ENCODE measurements at regions not wholly inside any gene's neighbourhood (a gene's known extent, or its start where the extent isn't known, plus 50 kb on each side); places are given as distances from the start of the nearest gene placed in this dataset.
"Not testable (repeated sequence)": the region's sequence is repeated elsewhere in the genome, so short reads cannot be mapped to it uniquely, and the experiment has no call there.

- DNase-seq (ENCODE audit: insufficient read length, low spot score) (no peak), FAIRE-seq (no peak)
- TF ChIP-seq POU2F2 (IDR thresholded peaks at IDR 0.05; ENCODE audit: low read depth, low read length), result no peak
- no peak for TF ChIP-seq POLR2A (IDR thresholded peaks at IDR 0.05; ENCODE audit: low read depth, low read length)
- TF ChIP-seq TAF1 (IDR thresholded peaks at IDR 0.05; ENCODE audit: low read depth, low read length), result no peak
- TF ChIP-seq SPI1 (IDR thresholded peaks at IDR 0.05; ENCODE audit: low read depth, low read length), result no peak
- TF ChIP-seq PAX5 (IDR thresholded peaks at IDR 0.05; ENCODE audit: insufficient read depth, low read length, severe bottlenecking), result no peak
- TF ChIP-seq POLR2AphosphoS5 (IDR thresholded peaks at IDR 0.05; ENCODE audit: low read depth, low read length), result no peak
Observed at GRCh38 chr1:30140566-30140965, 582.8 kb downstream of the MATN1 start.

- no peak for FAIRE-seq
- TF ChIP-seq POLR2A (IDR thresholded peaks at IDR 0.05; ENCODE audit: low read depth, low read length) (no peak), TAF1 (IDR thresholded peaks at IDR 0.05; ENCODE audit: low read depth, low read length) (no peak), SPI1 (IDR thresholded peaks at IDR 0.05; ENCODE audit: low read depth, low read length) (no peak), POU2F2 (IDR thresholded peaks at IDR 0.05; ENCODE audit: low read depth, low read length) (no peak), PAX5 (IDR thresholded peaks at IDR 0.05; ENCODE audit: insufficient read depth, low read length, severe bottlenecking) (no peak), POLR2AphosphoS5 (IDR thresholded peaks at IDR 0.05; ENCODE audit: low read depth, low read length) (no peak)
- DNase-seq (ENCODE audit: insufficient read length, low spot score), result no peak
Observed at GRCh38 chr1:30138891-30139290, 584.5 kb downstream of the MATN1 start.

GRCh38 chr1:30137001-30137400 is 586.4 kb downstream of the MATN1 start:
- no peak for TF ChIP-seq TAF1 (IDR thresholded peaks at IDR 0.05; ENCODE audit: low read depth, low read length)
- TF ChIP-seq PAX5 (IDR thresholded peaks at IDR 0.05; ENCODE audit: insufficient read depth, low read length, severe bottlenecking), result no peak
- TF ChIP-seq SPI1 (IDR thresholded peaks at IDR 0.05; ENCODE audit: low read depth, low read length), result no peak
- DNase-seq (ENCODE audit: insufficient read length, low spot score) (no peak), FAIRE-seq (no peak)

- DNase-seq (ENCODE audit: insufficient read length, low spot score) (no peak), FAIRE-seq (no peak)
- TF ChIP-seq TAF1 (IDR thresholded peaks at IDR 0.05; ENCODE audit: low read depth, low read length) (no peak), POLR2A (IDR thresholded peaks at IDR 0.05; ENCODE audit: low read depth, low read length) (no peak), POLR2AphosphoS5 (IDR thresholded peaks at IDR 0.05; ENCODE audit: low read depth, low read length) (no peak), PAX5 (IDR thresholded peaks at IDR 0.05; ENCODE audit: insufficient read depth, low read length, severe bottlenecking) (no peak), SPI1 (IDR thresholded peaks at IDR 0.05; ENCODE audit: low read depth, low read length) (no peak), POU2F2 (IDR thresholded peaks at IDR 0.05; ENCODE audit: low read depth, low read length) (no peak)
Observed at GRCh38 chr1:30135698-30136097, 587.7 kb downstream of the MATN1 start.

GRCh38 chr1:30134466-30135217 is 588.7 kb downstream of the MATN1 start:
- no peak for FAIRE-seq
- no peak for DNase-seq (ENCODE audit: insufficient read length, low spot score)
- TF ChIP-seq TAF1 (IDR thresholded peaks at IDR 0.05; ENCODE audit: low read depth, low read length), result no peak
- no peak for TF ChIP-seq SPI1 (IDR thresholded peaks at IDR 0.05; ENCODE audit: low read depth, low read length)
- TF ChIP-seq POLR2AphosphoS5 (IDR thresholded peaks at IDR 0.05; ENCODE audit: low read depth, low read length), result no peak
- TF ChIP-seq POU2F2 (IDR thresholded peaks at IDR 0.05; ENCODE audit: low read depth, low read length), result no peak
- no peak for TF ChIP-seq PAX5 (IDR thresholded peaks at IDR 0.05; ENCODE audit: insufficient read depth, low read length, severe bottlenecking)
- no peak for TF ChIP-seq POLR2A (IDR thresholded peaks at IDR 0.05; ENCODE audit: low read depth, low read length)

- TF ChIP-seq PAX5 (IDR thresholded peaks at IDR 0.05; ENCODE audit: insufficient read depth, low read length, severe bottlenecking), result no peak
- no peak for TF ChIP-seq POLR2AphosphoS5 (IDR thresholded peaks at IDR 0.05; ENCODE audit: low read depth, low read length)
- no peak for TF ChIP-seq TAF1 (IDR thresholded peaks at IDR 0.05; ENCODE audit: low read depth, low read length)
- TF ChIP-seq POLR2A (IDR thresholded peaks at IDR 0.05; ENCODE audit: low read depth, low read length), result no peak
- TF ChIP-seq POU2F2 (IDR thresholded peaks at IDR 0.05; ENCODE audit: low read depth, low read length), result no peak
- TF ChIP-seq SPI1 (IDR thresholded peaks at IDR 0.05; ENCODE audit: low read depth, low read length), result no peak
- FAIRE-seq (no peak), DNase-seq (ENCODE audit: insufficient read length, low spot score) (no peak)
Observed at GRCh38 chr1:30133414-30134055, 589.9 kb downstream of the MATN1 start.

- DNase-seq (ENCODE audit: insufficient read length, low spot score) (no peak), FAIRE-seq (no peak)
- no peak for TF ChIP-seq PAX5 (IDR thresholded peaks at IDR 0.05; ENCODE audit: insufficient read depth, low read length, severe bottlenecking)
Observed at GRCh38 chr1:30132602-30133286, 590.6 kb downstream of the MATN1 start.

- DNase-seq (ENCODE audit: insufficient read length, low spot score); FAIRE-seq: not testable (repeated sequence)
Observed at GRCh38 chr1:30130566-30130965, 592.8 kb downstream of the MATN1 start.

- no peak for FAIRE-seq
- TF ChIP-seq POU2F2 (IDR thresholded peaks at IDR 0.05; ENCODE audit: low read depth, low read length) (no peak), SPI1 (IDR thresholded peaks at IDR 0.05; ENCODE audit: low read depth, low read length) (no peak), PAX5 (IDR thresholded peaks at IDR 0.05; ENCODE audit: insufficient read depth, low read length, severe bottlenecking) (no peak), POLR2AphosphoS5 (IDR thresholded peaks at IDR 0.05; ENCODE audit: low read depth, low read length) (no peak), POLR2A (IDR thresholded peaks at IDR 0.05; ENCODE audit: low read depth, low read length) (no peak), TAF1 (IDR thresholded peaks at IDR 0.05; ENCODE audit: low read depth, low read length) (no peak)
- no peak for DNase-seq (ENCODE audit: insufficient read length, low spot score)
Observed at GRCh38 chr1:30130099-30130498, 593.3 kb downstream of the MATN1 start.
